ENCODE measurements at regions not wholly inside any gene's neighbourhood (a gene's known extent, or its start where the extent isn't known, plus 50 kb on each side); places are given as distances from the start of the nearest gene placed in this dataset.

GRCh38 chr13:99911965-99912566, 59.5 kb downstream of the ZIC5 start:
- WGBS (ENCODE audit: extremely low coverage, insufficient read length, low lambda C conversion rate), result no CpG with 5 or more reads among the region's 8 CpGs
- peaks cover 4% of the 10 kb centered on the region; the same call in 1 of the 2 replicates for H3K27me3 Mint-ChIP-seq (ENCODE audit: low read depth)
- Histone ChIP-seq H4K20me1 (ENCODE audit: control insufficient read depth, insufficient read depth, insufficient read length) (no peaks in the 10 kb centered on the region), H3K23me2 (ENCODE audit: insufficient read length, low read depth, low read length, poor library complexity, severe bottlenecking) (no peaks in the 10 kb centered on the region), H4K8ac (replicated peaks; ENCODE audit: insufficient read length, low read depth, low read length) (no peak overlapping the region), H2BK12ac (ENCODE audit: insufficient read length, low read depth, low read length) (no peak overlapping the region), H2AFZ (ENCODE audit: low read length) (no peak overlapping the region), H2BK20ac (ENCODE audit: low read depth, low read length, poor library complexity, severe bottlenecking) (no peak overlapping the region), H2BK15ac (ENCODE audit: low read depth, low read length) (no peak overlapping the region), H2AK5ac (ENCODE audit: insufficient read length, low read length) (no peak overlapping the region), H3K4me1 (ENCODE audit: insufficient read depth, low read length) (peaks cover 2% of the 10 kb centered on the region; the same call in 1 of the 2 replicates), H2BK5ac (ENCODE audit: insufficient read length, low read length) (no peak overlapping the region), H3K27me3 (ENCODE audit: insufficient read depth, low read length) (no peaks in the 10 kb centered on the region), H3K56ac (ENCODE audit: insufficient read length, low read depth, low read length) (no peak overlapping the region), H3K79me2 (ENCODE audit: insufficient read depth, low read length) (no peaks in the 10 kb centered on the region), H3K9me3 (ENCODE audit: control insufficient read depth, low read depth, low read length) (no peaks in the 10 kb centered on the region), H3K23ac (ENCODE audit: insufficient read length, low read depth, low read length) (no peak overlapping the region), H4K5ac (ENCODE audit: insufficient read length, low read depth, low read length) (no peak overlapping the region), H3K79me1 (ENCODE audit: insufficient read depth, low read depth, low read length, poor library complexity, severe bottlenecking) (no peaks in the 10 kb centered on the region), H3K9ac (ENCODE audit: extremely low read depth, insufficient read length, low read length) (no peak overlapping the region), H3T11ph (ENCODE audit: low read length) (no peak overlapping the region), H3K18ac (ENCODE audit: insufficient read length, low read depth, low read length) (no peak overlapping the region), H4K91ac (ENCODE audit: insufficient read length, low read depth, low read length) (no peak overlapping the region), H3K4ac (ENCODE audit: low read depth, low read length) (no peak overlapping the region), H3K4me2 (ENCODE audit: insufficient read depth, insufficient read length, low read length) (no peak overlapping the region), H3K14ac (ENCODE audit: insufficient read depth, low read length) (no peak overlapping the region), H3K27ac (ENCODE audit: insufficient read length, low read depth, low read length) (no peak overlapping the region), H2BK120ac (ENCODE audit: low read depth, low read length, poor library complexity, severe bottlenecking) (no peak overlapping the region)
- no peak for DNase-seq
- peaks cover 0 to 2% of the 10 kb centered on the region in 2 experiments; a peak in 1 of 5 replicates for H3K9me3 Mint-ChIP-seq
- no peak overlapping the region for H3K4me3 Mint-ChIP-seq
- no peaks in the 10 kb centered on the region; a peak in 2 of 7 replicates for H3K36me3 Mint-ChIP-seq (ENCODE audit: insufficient read depth in 1 of 3, low read depth in 3 of 3)
- peak overlapping the region in 1 of 3 experiments; percentile 91; a peak in 2 of 7 replicates for H3K27ac Mint-ChIP-seq
- peaks cover 37 to 41% of the 10 kb centered on the region in 2 experiments for H3K4me1 Mint-ChIP-seq
- TF ChIP-seq CTCF (conservative IDR thresholded peaks at IDR 0.05), result no peak

Measured in H9 (cell line).